Ramos (cell line): ENCODE measurements at regions not wholly inside any gene's neighbourhood (a gene's known extent, or its start where the extent isn't known, plus 50 kb on each side); places are given as distances from the start of the nearest gene placed in this dataset.

Experiments used
- in situ Hi-C: fragments of 300-500 bp; cut with MboI; formaldehyde crosslinking; loops from one replicate; pipeline ENCODE4 v1.14.3; 2022; ENCODE audit warnings: low sequenced_read_pairs; ENCODE audit not compliant: unreplicated experiment

DNA sequence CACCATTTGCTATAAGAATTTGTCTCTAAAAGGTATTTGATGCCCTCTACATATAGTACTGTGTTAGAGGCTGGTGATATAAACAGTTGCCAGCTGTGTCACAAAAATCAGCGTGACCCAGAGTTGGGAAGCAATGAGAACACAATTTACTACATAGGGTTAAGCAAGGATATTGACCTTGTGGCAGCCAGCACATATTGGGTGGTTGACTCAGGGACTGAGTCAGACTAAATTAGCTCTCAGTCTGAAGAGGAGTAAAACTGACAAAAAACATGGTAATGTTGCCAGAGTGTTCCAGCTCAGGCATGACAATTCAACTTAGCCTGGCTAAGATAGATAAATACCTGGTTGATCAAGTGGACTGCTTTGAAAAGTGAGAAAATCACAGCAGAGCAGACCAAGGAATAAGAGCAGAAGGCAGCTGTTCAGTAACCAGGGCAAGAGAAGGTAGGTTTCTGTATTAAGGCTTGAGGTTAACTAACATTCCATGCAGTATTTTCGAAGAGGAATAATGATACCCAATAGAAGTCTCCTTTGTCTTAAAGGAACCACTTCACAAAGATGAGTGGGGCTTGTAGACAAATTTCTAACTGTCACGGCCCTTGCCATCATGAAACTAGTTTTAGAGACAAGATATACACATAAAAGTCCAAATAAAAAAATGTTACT, 108.2 kb upstream of the ERBB4 start:
- in situ Hi-C loops: no loop called here

DNA sequence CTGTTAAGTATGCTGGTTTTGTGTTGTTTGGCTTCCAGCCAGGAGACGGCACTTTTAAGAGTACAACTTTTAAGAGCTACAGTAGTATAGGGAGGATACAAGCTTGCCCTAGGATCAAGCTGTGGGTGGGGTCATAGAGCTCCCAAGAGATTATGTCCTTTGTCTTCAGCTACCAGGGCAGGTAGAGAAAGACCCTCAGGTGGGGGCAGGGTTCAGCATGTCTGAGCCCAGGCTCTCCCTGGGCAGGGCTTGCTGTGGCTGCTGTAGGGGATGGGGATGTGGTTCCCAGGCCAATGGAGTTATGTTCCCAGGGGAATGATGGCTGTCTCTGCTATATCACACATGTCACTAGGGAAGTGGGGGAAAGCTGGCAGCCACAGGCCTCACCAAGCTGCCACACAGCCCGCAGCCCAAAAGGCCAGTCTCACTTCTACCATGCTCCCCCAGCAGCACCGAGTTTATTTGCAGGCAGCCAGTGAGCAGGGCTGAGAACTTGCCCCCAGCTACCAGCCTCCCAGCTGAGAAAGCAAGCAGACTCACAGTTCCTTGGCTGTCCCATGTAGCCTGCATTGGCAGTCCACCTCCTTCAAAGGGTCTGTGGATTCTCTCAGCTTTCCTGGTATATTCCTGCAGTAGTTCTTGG, 105.7 kb upstream of the ERBB4 start:
- in situ Hi-C loops: no loop called here

DNA sequence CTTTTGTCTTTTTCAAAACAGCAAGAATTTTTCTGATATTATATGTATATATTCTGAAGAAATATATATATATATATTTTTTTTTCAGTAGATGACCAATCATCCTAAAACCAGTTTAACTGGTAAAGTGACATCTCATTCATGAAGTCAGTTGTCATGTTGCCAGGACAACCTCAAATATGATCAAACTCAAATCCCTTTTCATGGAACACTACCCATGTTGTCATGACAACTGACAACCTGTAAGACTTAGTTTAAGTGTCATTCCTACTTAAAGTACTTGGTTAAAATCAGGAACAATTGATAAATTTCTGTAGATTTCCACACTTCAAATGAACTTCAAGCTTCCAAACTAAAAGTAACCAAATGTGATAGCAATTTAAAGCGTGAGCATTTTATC, 101.8 kb upstream of the ERBB4 start:
- in situ Hi-C loops: no loop called here

DNA sequence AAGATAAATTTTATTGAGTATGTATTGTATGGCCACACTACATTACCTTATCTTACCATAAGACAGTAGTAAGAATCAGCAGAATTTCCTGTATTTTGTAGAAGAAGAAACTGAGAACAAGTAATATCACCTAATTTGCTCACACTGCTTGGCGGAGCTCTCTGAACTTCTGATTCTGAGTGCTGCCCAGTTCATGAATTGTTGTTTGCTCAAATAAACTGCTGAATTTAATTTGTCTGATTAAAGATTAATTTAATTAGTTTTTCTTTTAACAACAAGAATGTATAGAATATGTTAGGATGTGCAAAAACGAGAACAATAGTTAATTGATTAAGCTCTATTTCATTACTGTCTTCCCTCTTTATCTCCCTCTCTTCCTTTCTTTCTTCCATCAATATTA, 100.1 kb upstream of the ERBB4 start:
- in situ Hi-C loops: no loop called here

DNA sequence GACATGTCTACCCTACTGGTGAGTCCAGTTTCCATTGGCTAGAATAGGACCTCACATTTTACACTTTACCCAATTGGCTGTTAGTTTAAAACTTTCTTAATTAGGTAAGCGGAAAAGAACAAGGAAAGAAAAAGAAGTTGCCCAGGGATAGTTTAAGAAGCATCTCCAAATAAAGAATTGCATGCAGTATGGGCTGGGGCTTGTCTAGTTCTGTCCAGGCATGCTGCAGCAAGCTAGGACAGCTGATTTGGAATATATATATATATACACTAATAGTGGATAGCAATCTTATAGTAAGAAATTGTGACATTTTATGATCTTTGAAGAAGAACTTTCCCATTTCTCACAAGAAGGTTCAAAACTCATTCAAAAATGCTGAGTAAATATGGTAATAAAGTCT, 90.0 kb upstream of the ERBB4 start:
- in situ Hi-C loops: no loop called here

DNA sequence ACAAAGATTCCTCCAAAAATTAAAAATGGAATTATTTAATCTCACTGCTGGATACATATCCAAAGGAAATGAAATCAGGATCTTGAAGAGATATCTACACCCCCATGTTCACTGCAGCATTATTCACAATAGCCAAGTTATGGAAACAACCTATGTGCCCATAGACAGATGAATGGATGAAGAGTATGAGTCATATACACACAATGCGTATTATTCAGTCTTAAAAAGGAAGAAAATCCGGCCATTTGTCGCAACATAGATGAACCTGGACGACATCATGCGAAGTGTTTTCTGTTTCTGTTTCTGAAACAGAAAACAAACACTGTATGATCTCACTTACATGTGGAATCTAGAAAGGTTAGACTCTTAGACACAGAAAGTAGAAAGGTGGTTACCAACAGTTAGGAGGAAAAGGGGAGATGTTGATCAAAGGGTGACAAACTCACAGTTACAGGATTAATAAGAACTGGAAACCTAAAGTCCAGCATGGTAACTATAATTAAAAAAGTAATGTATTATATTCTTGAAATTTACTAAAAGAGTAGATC, 87.8 kb upstream of the ERBB4 start:
- in situ Hi-C loops: no loop called here

DNA sequence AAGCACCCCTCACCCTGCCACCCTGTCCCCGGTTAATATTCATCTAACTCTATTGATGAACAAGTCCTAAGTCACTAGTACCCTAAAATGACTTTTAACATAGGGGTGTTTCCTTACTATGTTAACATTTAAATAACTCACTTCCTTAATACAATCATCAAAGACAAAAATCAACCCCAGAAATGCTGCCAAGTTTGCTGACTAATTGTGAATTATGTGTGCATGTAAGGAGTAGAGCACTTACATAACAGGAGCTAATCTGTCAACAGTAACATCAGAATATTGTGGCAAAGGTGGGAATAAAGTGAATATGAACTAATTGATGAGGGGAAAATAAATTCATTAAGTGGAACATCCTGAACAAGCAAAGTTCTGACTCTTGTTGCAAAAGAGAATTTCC, 81.4 kb upstream of the ERBB4 start:
- in situ Hi-C loops: no loop called here

DNA sequence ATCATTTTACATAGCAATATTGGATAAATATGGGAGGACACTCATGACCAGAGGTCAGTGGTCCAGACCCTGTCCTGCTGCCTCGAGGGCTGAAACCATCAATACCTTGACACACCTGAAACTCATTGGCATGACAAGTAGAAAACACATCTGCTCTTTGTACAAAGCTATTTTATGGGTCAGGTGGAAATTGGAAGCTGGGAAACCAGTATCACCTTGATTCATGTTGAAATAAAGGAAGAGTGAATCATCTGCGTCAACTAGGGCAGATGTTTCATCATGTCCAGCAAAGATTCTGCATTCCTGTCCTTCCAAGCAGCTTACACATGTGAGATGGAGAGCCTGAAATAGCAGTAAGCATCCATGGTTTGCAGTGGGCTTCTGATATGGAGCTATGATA, 80.0 kb upstream of the ERBB4 start:
- in situ Hi-C loops: no loop called here

DNA sequence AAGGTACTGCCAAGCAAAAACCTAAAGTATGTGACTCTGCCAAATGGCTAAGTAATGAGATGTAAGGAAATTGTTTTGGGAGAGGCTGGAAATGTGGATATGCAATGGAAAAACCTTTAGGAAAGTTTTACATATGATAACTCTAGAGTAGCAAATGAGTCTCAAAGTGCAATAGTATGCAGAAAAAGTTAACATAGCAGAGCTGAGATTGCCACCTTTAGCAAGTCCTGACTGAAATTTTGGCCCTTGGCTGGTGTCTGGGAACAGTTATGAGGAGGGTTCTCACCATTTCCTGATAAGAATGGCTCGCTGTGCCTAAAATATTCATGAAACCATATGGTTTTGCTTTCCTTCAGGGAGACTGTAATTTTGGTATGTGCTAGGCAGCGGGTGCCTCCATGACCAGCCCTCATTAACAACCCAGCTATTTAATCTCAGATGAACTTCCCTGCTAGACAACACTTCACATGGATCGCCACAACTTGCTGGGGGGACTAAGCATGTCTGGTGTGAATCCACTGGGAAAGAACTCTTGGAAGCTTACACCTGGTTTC, 72.3 kb upstream of the ERBB4 start:
- in situ Hi-C loops: no loop called here

DNA sequence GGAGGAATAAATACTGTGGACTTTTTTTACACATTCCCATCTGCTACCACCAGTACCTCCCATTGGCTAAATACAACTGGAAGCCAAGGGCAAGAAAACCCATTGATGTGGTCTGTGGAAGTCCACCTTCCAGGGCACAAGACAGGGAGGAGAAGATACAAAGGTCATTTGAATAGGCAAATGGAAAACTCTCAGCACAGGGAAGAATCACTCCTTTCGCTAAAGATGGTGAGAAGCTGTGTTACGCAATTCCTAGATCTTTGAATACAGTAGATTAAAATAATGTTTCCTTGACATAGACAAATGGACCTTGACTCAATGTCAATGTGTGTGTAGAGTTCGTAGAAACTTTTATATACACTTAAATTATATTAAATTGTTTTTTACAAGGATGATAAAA, 70.9 kb upstream of the ERBB4 start:
- in situ Hi-C loops: no loop called here

DNA sequence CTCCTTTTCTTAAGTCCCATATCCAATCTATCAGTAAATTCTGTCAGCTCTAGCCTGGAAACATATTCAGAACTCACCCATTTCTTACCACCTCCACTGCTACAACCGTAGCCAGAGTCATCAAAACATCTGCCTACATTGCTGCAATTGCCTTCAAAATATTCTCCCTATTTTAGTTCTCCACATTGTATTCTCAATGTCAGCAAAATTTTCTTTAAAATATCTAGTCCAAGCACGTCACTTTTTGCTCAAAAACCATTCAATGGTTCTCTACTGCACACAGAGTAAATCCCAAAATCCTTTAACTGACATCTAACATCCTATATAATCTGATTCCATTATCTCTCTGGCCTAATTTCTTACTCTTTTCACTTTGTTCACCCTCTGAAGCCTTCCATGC, 68.5 kb upstream of the ERBB4 start:
- in situ Hi-C loops: no loop called here

DNA sequence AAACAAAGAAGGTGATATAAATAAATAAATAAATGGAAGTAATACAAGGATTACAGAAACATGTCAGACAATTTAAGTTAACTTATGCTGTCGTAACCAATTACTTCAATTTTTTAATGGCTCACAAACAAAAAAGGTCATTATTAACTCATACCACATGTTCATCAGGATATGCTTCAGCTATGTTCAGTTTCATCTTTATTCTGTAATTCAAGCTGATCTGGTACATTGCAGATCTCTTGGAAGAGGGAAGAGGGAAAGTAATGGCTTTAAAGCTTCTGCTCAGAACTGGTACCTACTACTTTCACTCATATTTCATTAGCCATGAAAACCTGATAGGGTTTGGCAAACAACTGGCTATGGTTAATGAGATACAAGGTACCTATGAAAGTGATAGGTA, 67.6 kb upstream of the ERBB4 start:
- in situ Hi-C loops: no loop called here

DNA sequence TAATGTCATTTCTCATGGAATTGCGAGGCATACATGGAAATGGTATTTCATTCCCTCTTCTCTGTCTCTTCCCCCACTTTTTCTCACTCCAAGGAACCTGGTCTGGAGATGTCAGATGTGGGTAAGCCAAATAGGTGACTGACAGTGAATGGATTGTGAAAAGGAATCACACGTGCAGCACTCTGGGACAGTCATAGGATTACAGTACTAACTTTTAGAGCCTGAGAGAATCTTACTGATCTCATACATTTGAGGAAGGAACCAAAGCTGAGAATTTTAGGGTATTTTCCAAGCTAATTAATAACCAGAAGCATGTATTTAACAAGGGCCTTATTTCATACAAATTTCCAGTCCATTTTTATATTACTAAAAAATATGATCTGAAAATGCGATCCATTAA, 58.1 kb upstream of the ERBB4 start:
- in situ Hi-C loops: no loop called here

DNA sequence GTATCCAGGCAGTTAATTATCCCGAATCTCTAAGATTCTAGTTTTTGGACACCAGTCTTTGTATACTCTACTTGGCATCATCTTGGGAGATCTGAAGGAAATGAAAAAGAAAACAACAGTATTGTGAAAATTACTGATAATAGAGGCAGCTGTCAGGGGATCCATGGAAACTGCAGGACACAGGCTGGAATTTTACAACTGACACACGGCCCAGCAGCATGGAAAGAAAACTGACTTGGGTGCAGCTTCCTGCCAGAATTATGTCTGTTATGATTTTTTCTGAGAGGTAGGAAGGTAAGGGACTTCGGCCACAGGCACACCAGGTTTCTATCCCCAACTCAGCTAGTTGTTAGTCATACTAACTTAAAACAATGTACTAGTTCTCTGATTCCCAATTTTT, 57.7 kb upstream of the ERBB4 start:
- in situ Hi-C loops: no loop called here

DNA sequence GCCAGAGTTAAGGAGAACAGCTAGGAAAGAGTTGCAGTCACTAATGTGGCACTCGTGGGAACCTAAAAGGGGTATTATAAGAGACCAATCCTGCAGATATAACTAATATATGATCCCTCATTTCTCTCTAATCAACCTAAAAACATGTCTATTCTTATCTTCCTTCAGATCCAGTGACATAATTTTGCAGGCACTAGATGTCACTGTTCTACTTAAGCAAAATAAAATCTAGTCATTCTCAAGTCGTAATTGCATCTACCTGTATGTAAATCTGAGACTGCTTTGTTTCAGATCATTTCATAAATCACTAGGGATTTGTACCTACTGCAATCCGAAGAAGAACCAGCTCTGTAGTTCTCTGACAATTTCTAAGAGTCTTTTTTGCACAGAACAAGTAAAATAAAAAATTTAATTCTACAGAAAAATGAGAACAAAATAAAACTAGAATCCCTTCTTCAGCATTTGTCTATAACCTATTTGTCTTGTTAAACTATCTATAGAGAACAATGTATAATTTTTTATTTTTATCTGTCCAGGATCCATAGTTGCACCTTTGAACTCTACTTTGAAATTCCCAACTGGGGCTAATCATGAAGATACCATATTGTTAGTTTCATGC, 56.5 kb upstream of the ERBB4 start:
- in situ Hi-C loops: no loop called here

DNA sequence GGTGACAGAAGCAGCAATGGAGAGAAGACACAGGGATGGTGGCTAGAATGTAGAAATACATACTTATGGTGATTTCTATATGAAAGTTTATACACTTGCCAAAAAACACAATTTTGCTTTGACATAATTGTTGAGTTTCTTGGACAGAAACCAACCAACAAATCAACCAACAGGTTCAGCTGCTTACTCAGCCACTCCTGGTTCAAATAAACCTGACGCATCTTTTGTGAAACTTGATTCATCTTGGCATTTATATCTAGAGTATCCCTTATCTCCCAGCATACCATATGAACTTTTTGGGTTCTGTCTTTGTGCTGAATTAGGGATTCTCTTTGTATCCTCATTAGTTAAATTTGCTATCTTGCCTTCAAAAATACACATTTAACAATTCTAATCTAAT, 54.1 kb upstream of the ERBB4 start:
- in situ Hi-C loops: no loop called here
